T-cell (primary cell): ENCODE measurements at regions not wholly inside any gene's neighbourhood (a gene's known extent, or its start where the extent isn't known, plus 50 kb on each side); places are given as distances from the start of the nearest gene placed in this dataset.

Experiments used
- ATAC-seq, 4 experiments: fragments of 200-7000 bp in 3 of 4; fragments of 150-1000 bp in 1 of 4; cut with Tn5 transposase; replicated peaks in 1 of 4; 1 replicate in 3 of 4; 2 replicates in 1 of 4; pipeline ENCODE4 v1.10.0; 2021; ENCODE audit warnings: moderate library complexity in 3 of 4, mild to moderate bottlenecking in 2 of 4, moderate number of reproducible peaks in 1 of 4
- CTCF ChIA-PET, 2 donors: fragments of 300-600 bp; sonication (Branson Sonifier 250); formaldehyde crosslinking; loops; one replicate each; lab custom pipeline; 2022; ENCODE audit warnings: antibody characterized with exemption in 2 of 2; lab: Charles Lee
- POLR2A ChIA-PET, 2 donors: fragments of 300-600 bp; sonication (Branson Sonifier 250); formaldehyde crosslinking; loops; one replicate each; lab custom pipeline; 2022; ENCODE audit warnings: antibody characterized with exemption in 2 of 2; lab: Charles Lee
- DNase-seq, 35 experiments: peaks; one replicate each; pipeline versions ENCODE4 v3.0.0 to v3.0.0-alpha.2; 2013 to 2023
- H3K27ac ChIP-seq: one replicate; pipeline ENCODE4 v1.5.1; 2013; ENCODE audit warnings: low read length
- H3K27me3 ChIP-seq, 2 experiments: replicated peaks in 1 of 2; 1 replicate in 1 of 2; 2 replicates in 1 of 2; pipeline versions ENCODE4 v1.6.1 to v1.7.0; 2013; ENCODE audit warnings: low read length in 1 of 2, mixed read lengths in 1 of 2; ENCODE audit not compliant: control insufficient read depth in 2 of 2, insufficient read depth in 2 of 2; ENCODE audit errors: extremely low read depth in 1 of 2
- H3K36me3 ChIP-seq, 2 donors: 1 replicate in 1 of 2; 2 replicates in 1 of 2; pipeline versions ENCODE4 v1.6.1 to v1.7.0; 2013; ENCODE audit warnings: low read length in 1 of 2; ENCODE audit not compliant: control insufficient read depth in 2 of 2, insufficient read depth in 1 of 2; ENCODE audit errors: extremely low read depth in 1 of 2
- H3K4me1 ChIP-seq, 2 experiments: 1 replicate in 1 of 2; 2 replicates in 1 of 2; pipeline versions ENCODE4 v1.6.1 to v1.7.0; 2013; ENCODE audit warnings: low read length in 2 of 2, mixed read lengths in 1 of 2; ENCODE audit not compliant: insufficient read depth in 2 of 2, control insufficient read depth in 1 of 2; ENCODE audit errors: extremely low read depth in 1 of 2
- H3K4me3 ChIP-seq, 2 donors: 1 replicate in 1 of 2; 2 replicates in 1 of 2; pipeline versions ENCODE4 v1.5.1 to v1.7.0; 2013; ENCODE audit warnings: mild to moderate bottlenecking in 2 of 2, low read length in 1 of 2, moderate library complexity in 1 of 2; ENCODE audit not compliant: control insufficient read depth in 1 of 2; ENCODE audit errors: extremely low read depth in 1 of 2
- H3K9me3 ChIP-seq: 2 replicates; pipeline ENCODE4 v1.7.0; 2013
- H3K27ac Mint-ChIP-seq, 2 donors: one replicate each; pipeline ENCODE4 v1.8.0; 2020 to 2021; ENCODE audit warnings: mild to moderate bottlenecking in 2 of 2, mixed read lengths in 2 of 2
- H3K27me3 Mint-ChIP-seq, 2 donors: one replicate each; pipeline ENCODE4 v1.8.0; 2021 to 2022; ENCODE audit warnings: mixed read lengths in 2 of 2
- H3K36me3 Mint-ChIP-seq: one replicate; pipeline ENCODE4 v1.8.0; 2021; ENCODE audit warnings: mixed read lengths
- H3K4me1 Mint-ChIP-seq, 3 donors: one replicate each; pipeline ENCODE4 v1.8.0; 2020 to 2022; ENCODE audit warnings: mixed read lengths in 3 of 3, mild to moderate bottlenecking in 1 of 3
- H3K4me3 Mint-ChIP-seq, 3 donors: one replicate each; pipeline ENCODE4 v1.8.0; 2020 to 2022; ENCODE audit warnings: mild to moderate bottlenecking in 3 of 3, mixed read lengths in 3 of 3, moderate library complexity in 3 of 3
- H3K9me3 Mint-ChIP-seq, 3 donors: one replicate each; pipeline ENCODE4 v1.8.0; 2020 to 2022; ENCODE audit warnings: mixed read lengths in 3 of 3
- WGBS: methylation state at CpG from one replicate; pipeline ENCODE4 v1.1.5; 2013; ENCODE audit warnings: missing lambda C conversion rate; ENCODE audit not compliant: insufficient coverage; 5-methylcytosine and 5-hydroxymethylcytosine counted together

DNA sequence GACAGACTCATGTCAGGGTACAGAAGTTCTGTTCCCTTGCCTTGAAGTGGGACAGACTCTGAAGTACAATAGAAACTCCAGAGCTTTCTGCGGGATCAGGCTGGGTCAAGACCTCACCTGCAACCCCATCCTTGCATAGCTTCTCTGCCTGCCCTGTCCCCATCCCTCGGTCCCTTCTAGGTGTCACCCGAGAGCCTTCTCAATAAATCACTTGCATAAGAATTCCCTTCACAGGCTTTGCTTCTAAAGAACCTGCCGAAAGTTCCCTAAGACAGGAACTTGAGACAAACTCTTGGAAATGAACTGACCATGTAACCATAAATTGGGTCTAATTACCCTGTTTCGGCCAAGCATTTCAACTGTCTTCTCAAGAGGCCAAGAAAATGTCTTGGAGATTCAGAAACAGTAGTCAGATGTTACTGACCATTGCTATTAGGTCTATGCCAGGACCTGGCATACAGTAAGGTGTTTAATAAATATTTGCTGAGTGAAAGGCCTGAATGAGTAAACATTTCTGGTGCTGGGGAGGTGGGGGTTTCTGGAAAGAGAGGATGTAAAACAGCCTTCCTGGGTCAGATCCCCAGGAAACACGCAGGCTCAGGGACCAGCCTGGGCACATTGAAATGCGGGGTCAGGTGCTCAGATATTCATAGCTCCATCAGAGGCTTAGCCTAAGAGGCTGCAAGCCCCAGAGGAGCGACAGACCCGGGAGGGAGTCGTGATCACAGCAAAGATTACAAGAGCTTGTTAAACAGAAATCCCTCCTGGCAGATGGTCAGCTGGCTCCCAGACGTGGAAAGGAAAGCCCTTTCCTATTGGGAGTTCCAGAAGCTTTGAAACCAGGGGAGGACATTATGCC lies 226.2 kb upstream of the LHX5 start:
- DNase-seq (no peak), ATAC-seq (no peak)
- H3K9me3 Mint-ChIP-seq: peaks cover 0 to 7% (median 3%) of the 10 kb centered on the region in 3 donors
- Histone ChIP-seq H3K4me1 (no peaks in the 10 kb centered on the region), H3K4me3 (no peak overlapping the region), H3K27me3 (peaks cover 3 to 50% of the 10 kb centered on the region in 2 experiments), H3K9me3 (no peaks in the 10 kb centered on the region), H3K27ac (no peak overlapping the region), H3K36me3 (no peaks in the 10 kb centered on the region)
- 32% methylated on average over 11 of the region's 11 CpGs for WGBS
- no peak overlapping the region for H3K27ac Mint-ChIP-seq
- no peaks in the 10 kb centered on the region for H3K4me1 Mint-ChIP-seq
- ChIA-PET CTCF (no interaction called here), POLR2A (no interaction called here)
- no peaks in the 10 kb centered on the region for H3K36me3 Mint-ChIP-seq
- H3K4me3 Mint-ChIP-seq: no peak overlapping the region
- H3K27me3 Mint-ChIP-seq: peaks cover 23 to 33% of the 10 kb centered on the region in 2 donors

DNA sequence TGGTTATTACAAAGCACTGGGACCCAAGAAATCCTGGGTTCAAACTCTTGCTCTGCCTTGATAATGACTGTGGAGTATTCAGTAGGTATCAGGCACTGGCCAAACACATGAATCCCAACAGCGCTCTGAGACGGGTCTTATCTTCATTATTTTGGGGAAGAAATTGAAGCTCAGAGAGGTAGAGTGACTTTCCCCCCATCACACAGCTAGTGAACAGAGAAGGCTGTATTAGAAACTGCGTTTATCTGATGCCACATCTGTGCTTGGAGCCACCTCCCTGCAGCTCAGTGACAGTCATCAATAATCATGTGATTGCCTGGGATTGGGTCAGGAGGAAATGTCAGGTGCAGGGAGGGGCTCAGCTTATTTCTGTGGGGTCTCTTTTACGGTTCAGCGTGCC lies 225.4 kb upstream of the LHX5 start:
- no peaks in the 10 kb centered on the region for H3K9me3 ChIP-seq
- Mint-ChIP-seq H3K4me1 (no peaks in the 10 kb centered on the region), H3K4me3 (no peak overlapping the region), H3K9me3 (peaks cover 0 to 7% (median 3%) of the 10 kb centered on the region in 3 donors), H3K27me3 (peaks cover 19 to 33% of the 10 kb centered on the region in 2 donors), H3K27ac (no peak overlapping the region), H3K36me3 (no peaks in the 10 kb centered on the region)
- no peak for ATAC-seq
- WGBS: 60% methylated on average over 1 of the region's 5 CpGs
- no peaks in the 10 kb centered on the region for H3K4me1 ChIP-seq
- ChIA-PET POLR2A (no interaction called here), CTCF (no interaction called here)
- no peak overlapping the region for H3K27ac ChIP-seq
- no peak for DNase-seq
- H3K27me3 ChIP-seq: peaks cover 3 to 46% of the 10 kb centered on the region in 2 experiments
- H3K36me3 ChIP-seq: no peaks in the 10 kb centered on the region
- H3K4me3 ChIP-seq: no peak overlapping the region

DNA sequence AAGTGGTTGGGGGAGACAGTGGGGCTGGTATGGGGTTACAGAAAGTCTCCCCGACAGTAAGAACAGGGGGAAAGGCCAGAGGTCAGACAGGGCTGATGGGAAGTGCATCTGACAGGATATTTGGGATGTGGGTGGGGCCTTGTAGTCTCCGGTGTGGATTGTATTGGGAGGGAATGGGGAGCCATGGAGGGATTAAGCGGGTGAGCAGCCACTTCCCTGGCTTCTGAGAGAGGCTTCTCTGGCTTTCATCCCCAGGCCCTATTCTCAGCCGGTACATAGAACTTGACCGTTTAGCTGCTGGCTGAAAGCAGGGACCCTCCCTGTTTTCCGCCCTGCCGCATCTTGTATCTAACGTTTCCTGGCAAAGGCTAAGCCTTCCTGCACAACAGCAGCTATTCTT lies 222.0 kb upstream of the LHX5 start:
- H3K9me3 Mint-ChIP-seq: no peaks in the 10 kb centered on the region
- Histone ChIP-seq H3K27ac (no peak overlapping the region), H3K27me3 (peaks cover 0 to 41% of the 10 kb centered on the region in 2 experiments), H3K4me1 (no peaks in the 10 kb centered on the region), H3K4me3 (no peak overlapping the region), H3K9me3 (no peaks in the 10 kb centered on the region), H3K36me3 (no peaks in the 10 kb centered on the region)
- ChIA-PET CTCF (no interaction called here), POLR2A (no interaction called here)
- WGBS: 79% methylated on average over 8 of the region's 8 CpGs
- H3K4me3 Mint-ChIP-seq: no peak overlapping the region
- no peaks in the 10 kb centered on the region for H3K4me1 Mint-ChIP-seq
- ATAC-seq (no peak), DNase-seq (no peak)
- no peak overlapping the region for H3K27ac Mint-ChIP-seq
- H3K27me3 Mint-ChIP-seq: peaks cover 27 to 31% of the 10 kb centered on the region in 2 donors
- no peaks in the 10 kb centered on the region for H3K36me3 Mint-ChIP-seq

DNA sequence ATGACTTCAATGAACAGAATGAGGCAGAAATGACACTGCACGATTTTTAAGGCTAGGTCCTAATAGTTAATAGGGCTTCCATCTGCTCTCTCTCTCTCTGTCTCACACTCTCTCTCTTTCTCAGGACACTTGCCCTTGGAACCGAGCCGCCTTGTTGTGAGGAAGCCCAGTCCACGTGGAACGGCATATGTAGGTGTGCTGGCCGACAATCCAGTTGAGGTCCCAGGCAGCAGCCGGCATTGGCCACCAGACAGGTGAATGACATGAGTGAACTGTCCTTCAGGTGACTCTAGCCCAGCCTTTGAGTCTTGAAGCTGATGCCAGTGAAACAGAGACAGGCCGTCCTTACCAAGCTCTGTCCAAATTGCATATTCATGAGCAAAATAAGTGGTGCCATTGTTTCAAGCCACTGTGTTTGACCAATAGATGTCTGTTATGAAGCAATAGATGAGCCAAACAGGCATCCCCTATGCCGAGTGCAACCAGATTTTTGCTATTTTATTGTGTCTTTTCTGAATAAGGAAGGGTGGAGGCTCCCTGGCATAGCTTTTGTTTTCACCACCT lies 217.5 kb upstream of the LHX5 start:
- Histone ChIP-seq H3K27ac (no peak overlapping the region), H3K27me3 (peaks cover 0 to 15% of the 10 kb centered on the region in 2 experiments), H3K36me3 (no peaks in the 10 kb centered on the region), H3K4me3 (no peak overlapping the region), H3K4me1 (no peaks in the 10 kb centered on the region), H3K9me3 (no peaks in the 10 kb centered on the region)
- DNase-seq (no peak), ATAC-seq (no peak)
- Mint-ChIP-seq H3K27me3 (peaks cover 12 to 19% of the 10 kb centered on the region in 2 donors), H3K27ac (no peak overlapping the region), H3K36me3 (no peaks in the 10 kb centered on the region), H3K4me3 (no peak overlapping the region), H3K4me1 (no peaks in the 10 kb centered on the region), H3K9me3 (no peaks in the 10 kb centered on the region)
- POLR2A ChIA-PET: interaction anchor here in 1 of 2 donors (0.6 kb wide), 1 partner anchor 14 kb away, joined by 4 read pairs; no protein-coding TSS in a partner anchor
- WGBS: 89% methylated on average over 7 of the region's 9 CpGs
- CTCF ChIA-PET: no interaction called here

DNA sequence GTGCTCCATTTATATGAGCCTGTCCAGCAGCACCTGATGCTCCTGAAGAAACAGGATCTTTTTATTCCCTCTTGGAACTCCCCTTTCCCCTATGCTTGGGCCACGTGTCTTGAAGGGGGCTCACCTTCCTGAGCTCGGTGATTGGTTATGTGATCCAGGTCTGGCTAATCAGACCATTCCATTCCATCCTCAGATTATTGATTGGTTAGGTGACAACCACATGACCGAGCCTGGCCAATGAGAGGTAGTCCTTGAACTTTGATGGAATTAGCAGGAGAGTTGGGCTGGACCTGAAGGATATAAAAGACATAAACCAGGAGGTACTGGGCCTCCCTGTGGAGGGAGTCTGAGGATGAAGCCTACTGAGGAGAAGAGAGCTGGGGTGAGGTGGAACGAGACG lies 216.6 kb upstream of the LHX5 start:
- Histone ChIP-seq H3K4me3 (no peak overlapping the region), H3K27ac (no peak overlapping the region), H3K36me3 (no peaks in the 10 kb centered on the region), H3K9me3 (no peaks in the 10 kb centered on the region), H3K27me3 (peaks cover 0 to 14% of the 10 kb centered on the region in 2 experiments), H3K4me1 (no peaks in the 10 kb centered on the region)
- CTCF ChIA-PET: no interaction called here
- Mint-ChIP-seq H3K36me3 (no peaks in the 10 kb centered on the region), H3K27me3 (peaks cover 8 to 19% of the 10 kb centered on the region in 2 donors), H3K4me1 (no peaks in the 10 kb centered on the region), H3K27ac (no peak overlapping the region), H3K9me3 (no peaks in the 10 kb centered on the region), H3K4me3 (no peak overlapping the region)
- 75% methylated on average over 5 of the region's 5 CpGs for WGBS
- POLR2A ChIA-PET: no interaction called here
- ATAC-seq: no peak
- DNase-seq: no peak

DNA sequence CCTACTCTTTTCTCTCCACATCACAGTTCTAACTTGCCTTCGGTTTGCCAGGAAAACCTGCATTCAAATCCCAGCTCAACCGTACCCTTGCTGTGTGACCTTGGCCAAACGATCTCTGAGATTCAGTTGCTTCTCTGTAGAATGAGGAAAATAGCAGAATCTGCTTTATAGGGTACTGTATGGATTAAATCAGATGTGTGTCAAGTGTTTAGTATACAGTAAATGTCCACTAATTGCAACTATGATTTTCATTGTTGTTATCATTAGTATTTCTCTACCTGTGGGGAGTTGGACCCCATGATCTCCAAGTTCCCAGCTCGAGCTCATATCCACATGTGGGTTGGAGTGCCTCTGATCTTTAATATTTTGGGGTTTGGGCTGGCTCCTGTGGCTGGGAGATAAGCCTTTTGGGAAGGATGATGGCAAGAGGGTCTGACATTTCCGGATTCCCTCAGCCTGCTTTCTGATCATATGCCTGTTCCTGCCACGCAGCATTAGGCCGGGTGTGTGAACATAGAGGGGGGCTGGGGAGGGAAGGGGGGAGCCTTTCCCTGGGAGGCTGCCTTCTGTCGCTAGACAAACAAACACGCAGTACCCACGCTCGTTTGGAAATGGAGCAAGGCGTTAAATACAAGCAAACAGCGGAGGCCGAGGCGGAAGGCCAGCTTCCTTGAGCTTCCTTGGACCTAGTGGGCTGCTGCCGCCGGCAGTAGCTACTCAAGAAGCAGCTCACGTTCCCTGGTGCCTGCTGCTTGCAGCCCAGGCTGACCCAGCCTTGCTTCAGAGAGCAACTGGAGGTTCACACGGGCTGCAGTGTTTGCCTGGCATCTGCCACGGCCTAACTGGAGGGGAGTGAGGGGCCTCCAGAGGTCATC lies 213.5 kb upstream of the LHX5 start:
- Mint-ChIP-seq H3K27ac (no peak overlapping the region), H3K9me3 (peaks cover 0 to 5% (median 0%) of the 10 kb centered on the region in 3 donors), H3K4me3 (no peak overlapping the region), H3K27me3 (peaks cover 6 to 12% of the 10 kb centered on the region in 2 donors), H3K4me1 (no peaks in the 10 kb centered on the region), H3K36me3 (no peaks in the 10 kb centered on the region)
- H3K4me3 ChIP-seq: no peak overlapping the region
- 61% methylated on average over 17 of the region's 20 CpGs for WGBS
- H3K27ac ChIP-seq: no peak overlapping the region
- H3K27me3 ChIP-seq: peaks cover 0 to 11% of the 10 kb centered on the region in 2 experiments
- H3K36me3 ChIP-seq: no peaks in the 10 kb centered on the region
- POLR2A ChIA-PET: no interaction called here
- CTCF ChIA-PET: interaction anchor here in 1 of 2 donors (0.6 kb wide), 1 partner anchor 963 kb away, joined by 4 read pairs; no protein-coding TSS in a partner anchor
- H3K9me3 ChIP-seq: no peaks in the 10 kb centered on the region
- H3K4me1 ChIP-seq: no peaks in the 10 kb centered on the region
- ATAC-seq: no peak
- DNase-seq: no peak
